ENCODE measurements at regions not wholly inside any gene's neighbourhood (a gene's known extent, or its start where the extent isn't known, plus 50 kb on each side); places are given as distances from the start of the nearest gene placed in this dataset.
A peak's percentile ranks its signal among the peaks of the same experiment; 100 is the strongest.

DNA sequence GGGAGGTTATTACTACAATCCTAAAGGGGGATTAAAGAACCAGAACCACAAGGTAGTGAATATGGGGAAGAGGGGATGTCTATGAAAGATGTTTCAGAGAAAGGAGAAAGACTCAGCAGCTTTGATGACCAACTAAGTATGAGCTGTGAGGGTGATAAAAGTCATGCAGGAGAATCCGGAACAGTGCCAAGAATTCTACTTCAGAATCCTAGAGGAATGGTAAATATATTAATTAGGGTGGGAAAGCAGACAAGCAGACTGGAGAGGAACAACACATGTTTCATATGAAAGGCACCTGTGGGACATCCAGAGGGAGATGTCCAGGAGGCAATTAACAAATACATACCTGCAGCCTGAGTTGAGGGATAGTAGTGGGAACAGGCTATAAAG, 642.2 kb upstream of the DIPK2B start:
- 42% methylated on average over 1 of the region's 1 CpG for WGBS (ENCODE audit: missing lambda C conversion rate)
- ATAC-seq, result no peak

DNA sequence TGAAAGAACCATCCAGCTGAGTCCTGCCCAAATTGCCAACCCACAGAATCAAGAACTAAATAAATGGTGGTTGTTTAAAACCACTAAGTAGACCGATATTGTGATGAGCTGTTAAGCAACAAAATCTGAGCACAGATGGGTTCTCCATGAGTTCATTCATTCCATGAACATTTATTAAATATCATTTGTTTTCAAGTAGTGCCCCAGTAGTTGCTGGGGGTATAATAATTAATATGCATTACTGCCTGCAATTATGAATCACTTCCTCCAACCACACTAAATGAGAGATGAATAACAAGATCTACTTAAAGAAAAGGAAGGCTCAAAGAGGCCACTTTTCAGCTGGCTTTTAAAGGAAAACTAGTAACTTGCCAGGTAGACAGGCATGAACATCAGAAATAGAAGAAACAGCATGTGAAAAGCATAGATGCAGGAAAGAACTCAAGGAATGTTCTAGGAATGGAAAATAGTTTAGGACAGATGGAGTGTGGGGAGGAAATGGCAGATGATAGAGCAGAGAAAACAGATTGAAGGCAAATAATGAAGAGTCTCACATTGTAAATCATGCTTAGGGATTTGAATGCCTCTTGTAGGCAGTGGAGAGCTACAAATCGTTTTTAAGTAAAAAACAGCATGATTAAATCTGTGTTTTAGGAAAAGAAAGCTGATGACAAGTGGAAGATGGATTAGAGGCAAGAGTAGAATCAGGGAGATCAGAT, 641.7 kb upstream of the DIPK2B start:
- POLR2A ChIA-PET, result interaction anchor here (1.4 kb wide), 1 partner anchor 534 kb away, joined by 4 read pairs; no protein-coding TSS in a partner anchor
- peak overlapping the region; percentile 26; the same call in 1 of the 3 replicates for H3K4me2 ChIP-seq
- TF ChIP-seq FOXS1 (CRISPR knock-in tag; IDR thresholded peaks at IDR 0.05) (no peak), EHMT2 (IDR thresholded peaks at IDR 0.05; ENCODE audit: low read depth) (no peak), NR3C1 (IDR thresholded peaks at IDR 0.05) (no peak), POLR2AphosphoS2 (conservative IDR thresholded peaks at IDR 0.05; ENCODE audit: low read length) (no peak), ZSCAN20 (CRISPR knock-in tag; IDR thresholded peaks at IDR 0.05) (no peak), JUNB (IDR thresholded peaks at IDR 0.05) (no peak), CBX8 (IDR thresholded peaks at IDR 0.05) (no peak), EP300 (IDR thresholded peaks at IDR 0.05) (no peak), TFCP2L1 (CRISPR knock-in tag; IDR thresholded peaks at IDR 0.05) (no peak), PBX3 (IDR thresholded peaks at IDR 0.05) (no peak), E2F6 (IDR thresholded peaks at IDR 0.05; ENCODE audit: borderline replicate concordance, low read depth) (no peak), BHLHE40 (IDR thresholded peaks at IDR 0.05; ENCODE audit: low read depth, low read length) (no peak), HES2 (IDR thresholded peaks at IDR 0.05) (no peak), RAD21 (conservative IDR thresholded peaks at IDR 0.05 in 1 of 2, IDR thresholded peaks at IDR 0.05 in 1 of 2) (no peak)
- TF ChIP-seq, protein P1, sequence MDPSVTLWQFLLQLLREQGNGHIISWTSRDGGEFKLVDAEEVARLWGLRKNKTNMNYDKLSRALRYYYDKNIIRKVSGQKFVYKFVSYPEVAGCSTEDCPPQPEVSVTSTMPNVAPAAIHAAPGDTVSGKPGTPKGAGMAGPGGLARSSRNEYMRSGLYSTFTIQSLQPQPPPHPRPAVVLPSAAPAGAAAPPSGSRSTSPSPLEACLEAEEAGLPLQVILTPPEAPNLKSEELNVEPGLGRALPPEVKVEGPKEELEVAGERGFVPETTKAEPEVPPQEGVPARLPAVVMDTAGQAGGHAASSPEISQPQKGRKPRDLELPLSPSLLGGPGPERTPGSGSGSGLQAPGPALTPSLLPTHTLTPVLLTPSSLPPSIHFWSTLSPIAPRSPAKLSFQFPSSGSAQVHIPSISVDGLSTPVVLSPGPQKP (IDR thresholded peaks at IDR 0.05; ENCODE audit: low read depth, low read length), result no peak
- TF ChIP-seq, protein P2, sequence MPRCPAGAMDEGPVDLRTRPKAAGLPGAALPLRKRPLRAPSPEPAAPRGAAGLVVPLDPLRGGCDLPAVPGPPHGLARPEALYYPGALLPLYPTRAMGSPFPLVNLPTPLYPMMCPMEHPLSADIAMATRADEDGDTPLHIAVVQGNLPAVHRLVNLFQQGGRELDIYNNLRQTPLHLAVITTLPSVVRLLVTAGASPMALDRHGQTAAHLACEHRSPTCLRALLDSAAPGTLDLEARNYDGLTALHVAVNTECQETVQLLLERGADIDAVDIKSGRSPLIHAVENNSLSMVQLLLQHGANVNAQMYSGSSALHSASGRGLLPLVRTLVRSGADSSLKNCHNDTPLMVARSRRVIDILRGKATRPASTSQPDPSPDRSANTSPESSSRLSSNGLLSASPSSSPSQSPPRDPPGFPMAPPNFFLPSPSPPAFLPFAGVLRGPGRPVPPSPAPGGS (IDR thresholded peaks at IDR 0.05), result no peak
- TF ChIP-seq, protein P3, sequence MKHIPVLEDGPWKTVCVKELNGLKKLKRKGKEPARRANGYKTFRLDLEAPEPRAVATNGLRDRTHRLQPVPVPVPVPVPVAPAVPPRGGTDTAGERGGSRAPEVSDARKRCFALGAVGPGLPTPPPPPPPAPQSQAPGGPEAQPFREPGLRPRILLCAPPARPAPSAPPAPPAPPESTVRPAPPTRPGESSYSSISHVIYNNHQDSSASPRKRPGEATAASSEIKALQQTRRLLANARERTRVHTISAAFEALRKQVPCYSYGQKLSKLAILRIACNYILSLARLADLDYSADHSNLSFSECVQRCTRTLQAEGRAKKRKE (CRISPR knock-in tag; IDR thresholded peaks at IDR 0.05; ENCODE audit: low read depth), result no peak

More for the DNA sequence above, 642.2 kb upstream of the DIPK2B start:
- FAIRE-seq (no peak), DNase-seq (ENCODE audit: low read depth in 1 of 2, low spot score in 1 of 2) (no peak)
- CTCF ChIA-PET, result interaction anchor here (0.9 to 2.4 kb wide), 5 partner anchors 14 to 533 kb away, joined by 3 to 7 read pairs (median 5); no protein-coding TSS in a partner anchor
- H3K4me1 ChIP-seq, result peaks cover 70% of the 10 kb centered on the region
- no peaks in the 10 kb centered on the region for H3K9me3 ChIP-seq
- H3K4me3 ChIP-seq, result no peak overlapping the region
- peak overlapping the region in 1 of 2 experiments; percentile 41; a peak in 3 of 6 replicates for H3K27ac ChIP-seq
- TF ChIP-seq HOXB5 (CRISPR knock-in tag; IDR thresholded peaks at IDR 0.05) (no peak), FOSL2 (IDR thresholded peaks at IDR 0.05) (no peak), FOSL2 (CRISPR knock-in tag; IDR thresholded peaks at IDR 0.05) (no peak), CHD4 (IDR thresholded peaks at IDR 0.05; ENCODE audit: borderline replicate concordance) (no peak), PBX3 (IDR thresholded peaks at IDR 0.05) (no peak), RAD21 (conservative IDR thresholded peaks at IDR 0.05 in 1 of 2, IDR thresholded peaks at IDR 0.05 in 1 of 2) (no peak), RCOR1 (IDR thresholded peaks at IDR 0.05; ENCODE audit: low read depth, low read length) (no peak), TFCP2L1 (CRISPR knock-in tag; IDR thresholded peaks at IDR 0.05) (no peak), JUNB (IDR thresholded peaks at IDR 0.05) (no peak), POLR2A (IDR thresholded peaks at IDR 0.05; ENCODE audit: low read length) (no peak), KDM5A (IDR thresholded peaks at IDR 0.05) (no peak), FOXS1 (CRISPR knock-in tag; IDR thresholded peaks at IDR 0.05) (no peak)
- TF ChIP-seq, protein P4, sequence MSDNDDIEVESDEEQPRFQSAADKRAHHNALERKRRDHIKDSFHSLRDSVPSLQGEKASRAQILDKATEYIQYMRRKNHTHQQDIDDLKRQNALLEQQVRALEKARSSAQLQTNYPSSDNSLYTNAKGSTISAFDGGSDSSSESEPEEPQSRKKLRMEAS (IDR thresholded peaks at IDR 0.05), result no peak
- TF ChIP-seq, protein P2 (IDR thresholded peaks at IDR 0.05), result no peak
- POLR2A ChIA-PET, result interaction anchor here (1.4 kb wide), 1 partner anchor 533 kb away, joined by 4 read pairs; no protein-coding TSS in a partner anchor
- H3K4me2 ChIP-seq, result peak overlapping the region; percentile 26; the same call in 2 of the 3 replicates

More for the DNA sequence above, 641.7 kb upstream of the DIPK2B start:
- no peaks in the 10 kb centered on the region for H3K9me3 ChIP-seq
- no peak overlapping the region for H3K4me3 ChIP-seq
- ATAC-seq (no peak), DNase-seq (ENCODE audit: low read depth in 1 of 2, low spot score in 1 of 2) (no peak), FAIRE-seq (peak; percentile 18)
- peak overlapping the region in 1 of 2 experiments; percentile 64; a peak in 3 of 6 replicates for H3K27ac ChIP-seq
- peaks cover 66% of the 10 kb centered on the region for H3K4me1 ChIP-seq
- WGBS (ENCODE audit: missing lambda C conversion rate), result 50% methylated on average over 2 of the region's 2 CpGs
- CTCF ChIA-PET, result interaction anchor here (0.6 to 2.4 kb wide), 7 partner anchors 11 to 938 kb away, joined by 3 to 11 read pairs (median 5); no protein-coding TSS in a partner anchor
